WTC11 (cell line): ENCODE measurements at regions not wholly inside any gene's neighbourhood (a gene's known extent, or its start where the extent isn't known, plus 50 kb on each side); places are given as distances from the start of the nearest gene placed in this dataset.

Source experiments
- CREM ChIP-seq: sonication (generic); formaldehyde crosslinking; IDR thresholded peaks from 2 replicates; pipeline ENCODE4 v1.8.1; 2022; ENCODE audit warnings: mild to moderate bottlenecking, missing genetic modification reagents, moderate library complexity
- CTCF ChIP-seq: fragments of 200-600 bp; IDR thresholded peaks from 2 replicates; pipeline ENCODE4 v1.8.0; 2022; ENCODE audit warnings: antibody characterized with exemption
- FOXP1 ChIP-seq: sonication (generic); formaldehyde crosslinking; IDR thresholded peaks from 2 replicates; pipeline ENCODE4 v1.8.0; 2022; ENCODE audit warnings: missing genetic modification reagents, mild to moderate bottlenecking, moderate library complexity, borderline replicate concordance
- HMGXB4 ChIP-seq: sonication (generic); formaldehyde crosslinking; IDR thresholded peaks from 2 replicates; pipeline ENCODE4 v1.8.1; 2023; ENCODE audit warnings: mild to moderate bottlenecking, moderate library complexity, missing genetic modification reagents
- IRF1 ChIP-seq: sonication (generic); formaldehyde crosslinking; IDR thresholded peaks from 2 replicates; pipeline ENCODE4 v1.8.0; 2023; ENCODE audit warnings: missing genetic modification reagents
- IRF2 ChIP-seq: sonication (generic); formaldehyde crosslinking; IDR thresholded peaks from 2 replicates; pipeline ENCODE4 v1.8.0; 2022; ENCODE audit warnings: low read depth, missing genetic modification reagents, borderline replicate concordance
- JUN ChIP-seq: sonication (generic); formaldehyde crosslinking; IDR thresholded peaks from 2 replicates; pipeline ENCODE4 v1.8.0; 2023; ENCODE audit warnings: mild to moderate bottlenecking, missing genetic modification reagents
- MAX ChIP-seq: sonication (generic); formaldehyde crosslinking; IDR thresholded peaks from 2 replicates; pipeline ENCODE4 v1.8.0; 2022; ENCODE audit warnings: mild to moderate bottlenecking, missing genetic modification reagents
- MYBL2 ChIP-seq: sonication (generic); formaldehyde crosslinking; IDR thresholded peaks from 2 replicates; pipeline ENCODE4 v1.8.1; 2023; ENCODE audit warnings: mild to moderate bottlenecking, moderate library complexity, missing genetic modification reagents
- NR2C2 ChIP-seq: sonication (generic); formaldehyde crosslinking; IDR thresholded peaks from 2 replicates; pipeline ENCODE4 v1.8.0; 2022; ENCODE audit warnings: mild to moderate bottlenecking, missing genetic modification reagents
- PRDM15 ChIP-seq: sonication (generic); formaldehyde crosslinking; IDR thresholded peaks from 2 replicates; pipeline ENCODE4 v1.8.0; 2022; ENCODE audit warnings: missing genetic modification reagents
- ZNF512 ChIP-seq: sonication (generic); formaldehyde crosslinking; IDR thresholded peaks from 2 replicates; pipeline ENCODE4 v1.8.1; 2022; ENCODE audit warnings: missing genetic modification reagents, borderline replicate concordance

- no peak for TF ChIP-seq CTCF
- TF ChIP-seq MYBL2 (CRISPR knock-in tag) = no peak
- no peak for TF ChIP-seq NR2C2 (CRISPR knock-in tag)
- TF ChIP-seq HMGXB4 = no peak
- no peak for TF ChIP-seq FOXP1 (CRISPR knock-in tag)
- TF ChIP-seq MAX (CRISPR knock-in tag) = no peak
- no peak for TF ChIP-seq ZNF512
- no peak for TF ChIP-seq IRF1 (CRISPR knock-in tag)
- TF ChIP-seq CREM (CRISPR knock-in tag) = no peak
- no peak for TF ChIP-seq IRF2 (CRISPR knock-in tag)
- TF ChIP-seq PRDM15 = no peak
- TF ChIP-seq JUN (CRISPR knock-in tag) = no peak
These were observed 587.8 kb upstream of the MKI67 start for GRCh38 chr10:128713874-128714570.
